NT2/D1 (cell line): ENCODE measurements at regions not wholly inside any gene's neighbourhood (a gene's known extent, or its start where the extent isn't known, plus 50 kb on each side); places are given as distances from the start of the nearest gene placed in this dataset.

Experiments used
- SUZ12 ChIP-seq: IDR thresholded peaks from 2 replicates; pipeline ENCODE4 v1.6.1; 2011; ENCODE audit not compliant: insufficient read length, insufficient read depth; ENCODE audit errors: extremely low read depth
- YY1 ChIP-seq: IDR thresholded peaks from 2 replicates; pipeline ENCODE4 v1.6.1; 2011; ENCODE audit not compliant: insufficient read length, insufficient read depth
- ZNF274 ChIP-seq: IDR thresholded peaks from 2 replicates; pipeline ENCODE4 v1.6.1; 2011; ENCODE audit warnings: mild to moderate bottlenecking, low read depth, low read length

GRCh38 chr3:62970648-62971047 lies 95.4 kb upstream of the CADPS start:
- TF ChIP-seq YY1 (no peak), ZNF274 (no peak), SUZ12 (no peak)
